HT1080 (cell line): ENCODE measurements at regions not wholly inside any gene's neighbourhood (a gene's known extent, or its start where the extent isn't known, plus 50 kb on each side); places are given as distances from the start of the nearest gene placed in this dataset.
"Not testable (repeated sequence)": the region's sequence is repeated elsewhere in the genome, so short reads cannot be mapped to it uniquely, and the experiment has no call there.

ENCODE experiments used
- DNase-seq: peaks from one replicate; pipeline ENCODE4 v3.0.0-alpha.2; 2015; ENCODE audit warnings: low read depth

DNA sequence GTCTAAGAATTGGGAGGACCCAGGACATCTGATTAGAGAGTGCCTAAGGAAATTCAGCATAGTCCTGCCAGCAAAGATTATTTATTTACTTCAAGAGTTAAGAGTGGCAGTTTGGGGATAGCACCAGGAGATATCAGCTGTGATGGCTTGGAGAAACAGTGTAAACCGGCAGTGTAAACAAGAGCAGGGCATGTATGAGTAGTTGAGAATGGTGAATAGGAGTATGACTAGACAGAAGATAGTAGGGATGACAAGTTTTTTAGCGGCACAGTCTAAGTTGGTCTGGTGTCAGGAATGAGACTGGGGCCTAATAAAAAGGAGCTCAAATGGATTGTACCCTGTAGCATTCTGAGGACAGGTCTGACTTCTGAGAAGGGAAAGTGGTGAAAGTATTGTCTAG, 669.4 kb downstream of the SUCLG1 start:
- DNase-seq = not testable (repeated sequence)

- DNase-seq = not testable (repeated sequence)
Measured at GRCh38 chr2:83788938-83789566, 670.0 kb downstream of the SUCLG1 start.

- no peak for DNase-seq
Measured at GRCh38 chr2:83787189-83787588, 671.9 kb downstream of the SUCLG1 start.

GRCh38 chr2:83786140-83786539, 672.9 kb downstream of the SUCLG1 start:
- DNase-seq = no peak

GRCh38 chr2:83784947-83785346, 674.1 kb downstream of the SUCLG1 start:
- DNase-seq = no peak

GRCh38 chr2:83784315-83784714, 674.8 kb downstream of the SUCLG1 start:
- no peak for DNase-seq

DNA sequence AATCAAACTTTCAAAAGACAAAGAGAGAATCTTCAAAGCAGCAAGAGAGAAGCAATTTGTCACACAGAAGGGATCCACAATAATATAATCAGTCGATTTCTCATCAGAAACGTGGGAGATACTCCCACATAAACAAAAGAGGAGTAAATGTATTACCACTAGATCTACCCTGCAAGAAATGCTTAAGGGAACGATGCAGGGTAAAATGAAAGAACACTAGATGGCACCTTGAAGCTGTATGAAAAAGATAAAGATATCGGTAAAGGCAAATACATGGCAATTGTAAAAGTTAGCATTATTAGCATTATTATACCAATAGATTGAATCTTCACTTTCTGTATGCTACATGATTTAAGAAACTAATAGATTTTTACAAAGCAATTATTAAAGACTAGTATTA, 677.0 kb downstream of the SUCLG1 start:
- no peak for DNase-seq

- DNase-seq = no peak
Measured at GRCh38 chr2:83764447-83765005, 694.6 kb downstream of the SUCLG1 start.

DNA sequence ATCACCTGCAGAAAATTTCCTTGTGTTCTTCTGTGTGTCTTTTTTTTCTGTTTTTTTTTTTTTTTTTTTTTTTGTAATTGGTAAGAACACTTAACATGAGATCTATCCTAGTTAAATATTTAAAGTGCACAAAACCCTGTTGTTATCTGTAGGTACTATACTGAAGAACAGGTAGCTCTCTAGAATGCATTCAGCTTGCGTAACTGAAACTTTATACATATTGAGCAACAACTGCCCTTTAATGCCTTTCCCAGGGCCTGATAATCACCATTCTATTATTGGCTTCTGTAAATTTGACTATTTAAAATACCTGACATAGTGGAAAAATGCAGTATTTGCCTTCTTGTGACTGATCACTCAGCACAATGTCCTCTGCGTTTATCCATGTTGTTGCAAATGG, 701.8 kb downstream of the SUCLG1 start:
- no peak for DNase-seq

GRCh38 chr2:83756219-83756618, 702.9 kb downstream of the SUCLG1 start:
- no peak for DNase-seq

- DNase-seq = peak; percentile 56
Measured at GRCh38 chr2:83747141-83747540, 711.9 kb downstream of the SUCLG1 start.

GRCh38 chr2:83744855-83745254, 714.2 kb downstream of the SUCLG1 start:
- DNase-seq = no peak

- DNase-seq = no peak
Measured at GRCh38 chr2:83742117-83742782, 716.8 kb downstream of the SUCLG1 start.

DNA sequence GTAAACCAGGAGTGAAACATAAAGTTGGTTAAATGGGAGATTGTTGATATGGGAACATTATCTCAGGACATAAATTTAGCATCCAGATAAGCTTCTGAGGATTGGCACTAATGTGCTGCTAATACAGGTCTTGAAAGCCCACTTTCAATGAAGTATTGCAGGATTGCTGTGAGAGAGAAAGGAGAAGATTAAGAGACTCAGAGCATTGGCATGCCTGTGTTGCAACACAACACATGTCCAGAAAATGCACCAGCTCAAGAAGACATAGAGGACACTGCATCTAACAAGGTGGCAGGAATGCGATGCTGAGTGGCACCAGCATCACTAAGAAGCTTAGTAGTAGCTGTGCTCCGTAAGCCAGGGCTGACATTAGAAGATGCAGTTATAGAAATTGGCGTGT, 728.9 kb downstream of the SUCLG1 start:
- DNase-seq = no peak

- DNase-seq = no peak
Measured at GRCh38 chr2:83725735-83726134, 733.3 kb downstream of the SUCLG1 start.

- DNase-seq = no peak
Measured at GRCh38 chr2:83705146-83705545, 753.9 kb downstream of the SUCLG1 start.

DNA sequence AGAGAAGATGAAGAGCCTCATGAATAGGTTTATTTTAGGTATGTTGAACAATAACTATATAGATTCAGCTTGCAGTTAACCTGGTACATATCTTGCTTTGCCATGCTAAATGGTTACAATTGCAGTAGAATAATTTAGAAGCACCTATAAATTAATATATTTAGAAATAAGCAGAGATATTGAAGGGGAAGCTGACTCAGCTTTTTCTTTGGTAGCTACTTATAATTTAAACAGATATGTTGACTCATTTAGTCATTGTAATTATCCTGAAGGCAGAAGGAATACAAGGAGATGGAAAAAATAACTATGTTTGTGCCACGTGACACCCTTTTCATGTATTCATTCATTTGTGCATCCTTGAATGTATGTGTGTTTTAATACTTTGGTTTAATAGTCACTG, 755.5 kb downstream of the SUCLG1 start:
- no peak for DNase-seq

- DNase-seq = no peak
Measured at GRCh38 chr2:83696838-83697237, 762.2 kb downstream of the SUCLG1 start.

- no peak for DNase-seq
Measured at GRCh38 chr2:83695530-83695929, 763.5 kb downstream of the SUCLG1 start.

DNA sequence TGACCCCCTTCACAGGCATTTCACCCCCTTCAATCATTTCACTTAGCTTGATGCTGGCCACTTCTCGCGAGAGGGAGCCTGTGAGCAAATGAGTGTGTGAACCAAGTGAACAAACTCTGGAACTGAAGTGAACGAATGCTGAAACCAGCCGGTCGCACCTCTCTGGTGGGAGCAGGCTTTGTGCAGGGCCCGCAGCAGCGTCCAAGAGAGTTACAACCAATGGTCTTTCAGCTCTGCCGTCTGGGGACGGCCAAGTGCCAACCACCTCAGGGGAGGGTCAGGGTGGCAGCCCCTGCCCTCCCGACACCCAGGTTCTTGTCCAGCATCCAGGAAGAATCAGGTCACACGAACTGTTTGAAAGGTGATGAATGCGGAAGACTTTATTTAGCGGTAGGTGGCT, 764.0 kb downstream of the SUCLG1 start:
- no peak for DNase-seq

DNA sequence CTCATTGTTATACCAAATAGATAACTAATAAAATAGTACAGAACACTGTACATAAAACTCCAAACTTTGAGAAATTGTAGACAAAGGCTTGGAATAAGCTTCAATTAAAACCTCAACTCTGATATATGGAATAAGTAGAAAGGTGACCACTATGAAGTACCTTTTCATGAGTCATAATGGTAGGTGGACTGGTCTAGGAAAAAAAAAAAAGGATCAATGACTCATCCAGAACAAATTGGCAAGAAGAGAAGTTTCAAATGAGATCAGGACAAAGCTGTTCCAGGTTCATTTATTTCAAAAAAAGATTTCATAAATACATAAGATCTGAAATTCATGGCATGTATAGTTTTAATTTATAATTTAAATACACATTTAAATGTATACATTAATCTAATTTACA, 769.7 kb downstream of the SUCLG1 start:
- peak; percentile 23 for DNase-seq

- no peak for DNase-seq
Measured at GRCh38 chr2:83686863-83687262, 772.2 kb downstream of the SUCLG1 start.

GRCh38 chr2:83674050-83674449, 785.0 kb downstream of the SUCLG1 start:
- DNase-seq = no peak
